Esophagus (tissue), 2 donors: ENCODE measurements at regions not wholly inside any gene's neighbourhood (a gene's known extent, or its start where the extent isn't known, plus 50 kb on each side); places are given as distances from the start of the nearest gene placed in this dataset.
A peak's percentile ranks its signal among the peaks of the same experiment; 100 is the strongest.
"Not testable (repeated sequence)": the region's sequence is repeated elsewhere in the genome, so short reads cannot be mapped to it uniquely, and the experiment has no call there.

Experiments used
- H3K27ac ChIP-seq, 2 donors: one replicate each; pipeline ENCODE4 v1.5.1; 2013; ENCODE audit warnings: low read depth in 2 of 2, mild to moderate bottlenecking in 2 of 2, inconsistent platforms in 1 of 2, low read length in 1 of 2, moderate library complexity in 1 of 2
- H3K27me3 ChIP-seq, 2 donors: one replicate each; pipeline ENCODE4 v1.6.1; 2013; ENCODE audit warnings: low read length in 2 of 2, control low read depth in 1 of 2, mild to moderate bottlenecking in 1 of 2; ENCODE audit not compliant: insufficient read depth in 2 of 2, control insufficient read depth in 1 of 2
- H3K36me3 ChIP-seq, 2 donors: one replicate each; pipeline ENCODE4 v1.6.1; 2013; ENCODE audit warnings: low read length in 1 of 2; ENCODE audit not compliant: control insufficient read depth in 2 of 2, insufficient read depth in 2 of 2
- H3K4me1 ChIP-seq, 2 donors: one replicate each; pipeline ENCODE4 v1.6.1; 2013; ENCODE audit warnings: low read length in 1 of 2; ENCODE audit not compliant: control insufficient read depth in 2 of 2, insufficient read depth in 2 of 2
- H3K4me3 ChIP-seq, 2 donors: one replicate each; pipeline ENCODE4 v1.5.1; 2013; ENCODE audit warnings: low read length in 2 of 2, mild to moderate bottlenecking in 2 of 2, low read depth in 1 of 2, moderate library complexity in 1 of 2
- H3K9me3 ChIP-seq, 2 donors: one replicate each; pipeline ENCODE4 v1.6.1; 2013; ENCODE audit warnings: mild to moderate bottlenecking in 2 of 2, low read depth in 1 of 2, low read length in 1 of 2, moderate library complexity in 1 of 2; ENCODE audit not compliant: control insufficient read depth in 2 of 2, insufficient read depth in 1 of 2
- WGBS, 2 donors: extraction: QIAGEN DNeasy Blood & Tissue Kit; methylation state at CpG; one replicate each; pipeline ENCODE4 v1.1.7; 2013; 5-methylcytosine and 5-hydroxymethylcytosine counted together
- donor health status: healthy with polysubstance abuse.
- donor health status: Bipolar disorder and iron deficiency.

- Histone ChIP-seq H3K9me3 (peaks cover 0 to 2% of the 10 kb centered on the region in 2 donors), H3K36me3 (no peaks in the 10 kb centered on the region), H3K4me1 (peaks cover 0 to 3% of the 10 kb centered on the region in 2 donors), H3K27me3 (peaks cover 0 to 4% of the 10 kb centered on the region in 2 donors), H3K4me3 (no peak overlapping the region), H3K27ac (no peak overlapping the region)
- WGBS, 2 donors, result 91 to 94% methylated on average over 5 of the region's 5 CpGs
These were observed 404.9 kb upstream of the TNRC6C start for GRCh38 chr17:77553459-77554066.

- Histone ChIP-seq H3K36me3 (no peaks in the 10 kb centered on the region), H3K4me3 (no peak overlapping the region), H3K4me1 (no peaks in the 10 kb centered on the region), H3K9me3 (peaks cover 0 to 2% of the 10 kb centered on the region in 2 donors), H3K27me3 (peaks cover 0 to 4% of the 10 kb centered on the region in 2 donors), H3K27ac (peak overlapping the region in 1 of 2 donors; percentile 51)
- WGBS, 2 donors, result 67 to 82% methylated on average over 16 of the region's 16 CpGs
These were observed 403.3 kb upstream of the TNRC6C start for GRCh38 chr17:77555121-77555591.

DNA sequence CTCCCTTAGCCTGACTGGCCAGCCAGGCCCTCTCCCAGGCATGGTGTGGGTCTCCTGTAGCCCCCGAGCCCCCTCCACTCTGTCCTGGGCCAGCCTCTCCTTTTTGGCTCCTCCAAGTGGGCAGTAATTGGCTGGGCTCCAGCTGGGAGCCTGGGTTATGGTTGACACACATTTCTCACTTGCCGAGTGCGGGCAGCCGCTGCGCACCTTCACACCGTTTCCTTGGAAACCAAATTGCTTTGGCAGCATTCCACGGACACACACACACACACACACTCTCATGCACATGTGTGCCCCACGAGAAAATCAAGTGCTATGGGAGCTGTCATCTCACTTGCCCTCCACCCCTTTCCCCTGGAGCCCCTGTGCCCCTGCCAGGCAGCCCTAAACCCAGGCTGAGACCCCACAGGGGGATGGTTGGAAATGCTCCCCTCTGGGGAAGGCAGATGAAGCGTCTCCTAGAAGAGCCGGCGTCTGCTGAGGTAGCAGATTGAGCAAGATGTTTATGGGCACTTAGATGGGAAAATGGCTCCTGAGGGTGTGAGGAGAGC lies 402.7 kb upstream of the TNRC6C start:
- WGBS, 2 donors, result 21 to 24% methylated on average over 11 of the region's 11 CpGs
- peak overlapping the region in 1 of 2 donors; percentile 27 for H3K27ac ChIP-seq

DNA sequence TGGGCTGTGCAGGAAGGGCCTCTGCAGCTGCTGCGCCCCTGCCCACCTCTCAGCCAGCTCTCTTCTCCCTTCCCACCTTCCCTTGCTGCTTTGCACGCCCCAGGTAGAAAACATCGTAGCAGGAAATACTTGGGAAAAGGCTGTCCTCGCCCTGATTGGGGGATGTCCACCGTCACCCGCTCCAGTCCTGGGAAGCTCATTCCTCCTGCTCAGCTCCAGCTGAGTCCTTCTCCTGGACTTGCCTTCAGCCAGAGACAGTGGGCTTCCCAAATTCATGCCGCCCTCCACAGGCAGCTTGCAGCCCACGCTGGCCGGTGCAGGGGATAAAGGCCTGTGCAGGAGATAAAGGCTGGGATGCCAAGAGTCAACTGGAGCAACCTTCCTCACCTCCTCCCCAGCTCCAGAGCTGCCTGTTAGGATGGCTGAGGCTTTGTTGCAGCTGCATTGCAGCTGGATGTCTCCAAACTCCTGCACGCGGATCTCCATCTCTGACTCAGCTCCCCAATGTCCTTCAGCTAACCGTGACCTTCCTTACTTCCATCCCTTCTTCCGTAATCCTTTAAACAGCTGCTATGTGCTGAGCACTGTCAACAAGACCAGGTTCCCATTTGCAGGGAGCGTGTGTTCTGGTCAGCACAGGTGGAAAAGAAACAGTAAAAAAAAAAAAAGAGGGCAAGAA lies 402.0 kb upstream of the TNRC6C start:
- Histone ChIP-seq H3K36me3 (no peaks in the 10 kb centered on the region), H3K9me3 (peaks cover 0 to 2% of the 10 kb centered on the region in 2 donors), H3K27ac (no peak overlapping the region), H3K27me3 (peaks cover 0 to 4% of the 10 kb centered on the region in 2 donors), H3K4me3 (no peak overlapping the region), H3K4me1 (no peaks in the 10 kb centered on the region)
- 74 to 75% methylated on average over 14 of the region's 14 CpGs for WGBS, 2 donors

More for the DNA sequence above, 402.7 kb upstream of the TNRC6C start:
- Histone ChIP-seq H3K9me3 (peaks cover 0 to 2% of the 10 kb centered on the region in 2 donors), H3K4me1 (no peaks in the 10 kb centered on the region), H3K36me3 (no peaks in the 10 kb centered on the region), H3K4me3 (no peak overlapping the region), H3K27me3 (peaks cover 0 to 4% of the 10 kb centered on the region in 2 donors)

GRCh38 chr17:77558846-77559626 lies 399.5 kb upstream of the TNRC6C start:
- Histone ChIP-seq H3K4me3 (no peak overlapping the region), H3K27ac (no peak overlapping the region), H3K36me3 (no peaks in the 10 kb centered on the region), H3K4me1 (no peaks in the 10 kb centered on the region), H3K9me3 (no peaks in the 10 kb centered on the region), H3K27me3 (peaks cover 0 to 4% of the 10 kb centered on the region in 2 donors)
- 74 to 77% methylated on average over 12 of the region's 12 CpGs for WGBS, 2 donors

DNA sequence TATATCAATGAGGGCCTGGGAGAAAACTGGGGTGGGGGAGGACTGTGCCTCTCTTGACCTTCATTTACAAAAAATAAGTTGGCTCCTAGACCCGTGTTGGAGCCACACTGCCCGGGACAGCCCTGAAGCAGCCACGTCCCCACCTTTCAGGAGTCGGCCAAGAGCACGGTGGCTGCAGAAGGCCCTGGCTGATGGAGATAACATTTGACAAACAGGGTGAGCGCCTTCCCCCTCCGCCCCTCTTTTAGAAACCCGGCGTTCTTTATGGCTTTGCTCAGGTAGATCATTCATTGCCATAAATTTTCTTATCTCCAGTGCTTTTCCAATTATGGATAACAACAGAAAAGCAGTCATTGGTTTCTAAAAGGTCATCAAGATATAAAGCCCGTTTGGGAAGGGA lies 398.1 kb upstream of the TNRC6C start:
- WGBS, 2 donors, result 74 to 88% methylated on average over 10 of the region's 10 CpGs
- no peaks in the 10 kb centered on the region for H3K36me3 ChIP-seq
- no peak overlapping the region for H3K27ac ChIP-seq
- no peaks in the 10 kb centered on the region for H3K27me3 ChIP-seq
- H3K4me1 ChIP-seq, result no peaks in the 10 kb centered on the region
- H3K9me3 ChIP-seq, result no peaks in the 10 kb centered on the region
- H3K4me3 ChIP-seq, result no peak overlapping the region

GRCh38 chr17:77560841-77561240 lies 397.7 kb upstream of the TNRC6C start:
- Histone ChIP-seq H3K4me3 (no peak overlapping the region), H3K27ac (no peak overlapping the region), H3K27me3 (no peaks in the 10 kb centered on the region), H3K36me3 (no peaks in the 10 kb centered on the region), H3K9me3 (no peaks in the 10 kb centered on the region), H3K4me1 (no peaks in the 10 kb centered on the region)
- WGBS, 2 donors, result 81 to 84% methylated on average over 13 of the region's 13 CpGs

- not testable (repeated sequence) for H3K4me3 ChIP-seq, H3K4me1 ChIP-seq, H3K27me3 ChIP-seq, H3K27ac ChIP-seq, H3K36me3 ChIP-seq, H3K9me3 ChIP-seq
- 89 to 93% methylated on average over 12 of the region's 12 CpGs for WGBS, 2 donors
These were observed 396.1 kb upstream of the TNRC6C start for GRCh38 chr17:77562361-77562760.

- Histone ChIP-seq H3K4me1 (no peaks in the 10 kb centered on the region), H3K36me3 (no peaks in the 10 kb centered on the region), H3K27ac (no peak overlapping the region), H3K4me3 (no peak overlapping the region), H3K27me3 (no peaks in the 10 kb centered on the region), H3K9me3 (no peaks in the 10 kb centered on the region)
- WGBS, 2 donors, result 88 to 89% methylated on average over 7 of the region's 7 CpGs
These were observed 394.9 kb upstream of the TNRC6C start for GRCh38 chr17:77563439-77564102.
